K562 (cell line): ENCODE measurements at regions not wholly inside any gene's neighbourhood (a gene's known extent, or its start where the extent isn't known, plus 50 kb on each side); places are given as distances from the start of the nearest gene placed in this dataset.

ENCODE experiments used
- ATAC-seq: fragments of 200-7000 bp; cut with Tn5 transposase; 3 replicates; pipeline ENCODE4 v1.9.1; 2020; ENCODE audit warnings: moderate library complexity
- BruUV-seq: library from RNA; stranded (reverse); fragments of 400-500 nt; replicated peaks from 2 replicates; lab custom pipeline; 2021; lab: Mats Ljungman, UMichigan
- CTCF ChIA-PET: fragments of 300-600 bp; formaldehyde crosslinking; extraction: SDS; loops from one replicate; lab custom pipeline; 2021; ENCODE audit warnings: low intra/inter-chr PET ratio; lab: Yijun Ruan, JAX
- POLR2A ChIA-PET: fragments of 300-600, 350-650 bp; sonication (Branson Sonifier 250); formaldehyde crosslinking; extraction: SDS; loops from one replicate; lab custom pipeline; 2021; ENCODE audit warnings: antibody characterized with exemption, inconsistent platforms; lab: Yijun Ruan, JAX
- DNase-seq, 4 experiments: peaks; one replicate each; pipeline versions ENCODE4 v3.0.0 to v3.0.0-alpha.2; 2011 to 2018; ENCODE audit warnings: low spot score in 3 of 4, mixed read lengths in 3 of 4; ENCODE audit errors: extremely low read depth in 1 of 4
- FAIRE-seq: peaks from 2 replicates; lab custom pipeline; 2011; peaks lifted over from hg19 to GRCh38; lab: Jason Lieb, UNC
- H2AFZ ChIP-seq: 2 replicates; pipeline ENCODE4 v1.6.0; 2011; ENCODE audit warnings: low read depth, low read length, control low read depth, inconsistent platforms
- H3K27ac ChIP-seq: fragments of 200-600 bp; 3 replicates; pipeline ENCODE4 v1.8.0; 2011; ENCODE audit warnings: low read depth, mild to moderate bottlenecking, control low read depth, inconsistent platforms, low read length, moderate library complexity, mixed read lengths; ENCODE audit errors: extremely low read depth
- H3K27me3 ChIP-seq, 2 experiments: fragments of 300-600 bp in 1 of 2; 2 replicates in 1 of 2; 3 replicates in 1 of 2; pipeline versions ENCODE4 v1.6.0 to v1.8.0; 2011; ENCODE audit warnings: inconsistent platforms in 2 of 2, low read length in 2 of 2, mild to moderate bottlenecking in 1 of 2, mixed read lengths in 1 of 2, moderate library complexity in 1 of 2; ENCODE audit not compliant: control insufficient read depth in 2 of 2, insufficient read depth in 2 of 2
- H3K36me3 ChIP-seq: fragments of 300-600 bp; 3 replicates; pipeline ENCODE4 v1.8.0; 2011; ENCODE audit warnings: mild to moderate bottlenecking, low read length, inconsistent platforms; ENCODE audit not compliant: control insufficient read depth, insufficient read depth
- H3K4me1 ChIP-seq, 2 experiments: fragments of 200-600 bp in 1 of 2; replicated peaks in 1 of 2; 2 replicates in 1 of 2; 3 replicates in 1 of 2; pipeline versions ENCODE4 v1.5.1 to v1.8.0; 2011; ENCODE audit warnings: inconsistent platforms in 2 of 2, low read length in 2 of 2, mild to moderate bottlenecking in 1 of 2, mixed read lengths in 1 of 2, moderate library complexity in 1 of 2; ENCODE audit not compliant: control insufficient read depth in 2 of 2, insufficient read depth in 2 of 2
- H3K4me2 ChIP-seq: 2 replicates; pipeline ENCODE4 v1.6.1; 2011; ENCODE audit warnings: low read length, control low read depth, inconsistent platforms, mixed read lengths; ENCODE audit not compliant: insufficient read depth
- H3K4me3 ChIP-seq: fragments of 200-600 bp; sonication (generic), shearing (Covaris generic); 2 replicates; pipeline ENCODE4 v1.5.1; 2016; ENCODE audit warnings: control low read depth, inconsistent platforms
- H3K79me2 ChIP-seq: fragments of 200-600 bp; 3 replicates; pipeline ENCODE4 v1.8.0; 2011; ENCODE audit warnings: low read length, inconsistent platforms; ENCODE audit not compliant: control insufficient read depth, insufficient read depth
- H3K9ac ChIP-seq, 2 experiments: 2 replicates each; pipeline versions ENCODE4 v1.6.0 to v1.6.1; 2011; ENCODE audit warnings: low read depth in 2 of 2, low read length in 2 of 2, control low read depth in 1 of 2, inconsistent platforms in 1 of 2, mild to moderate bottlenecking in 1 of 2, mixed read lengths in 1 of 2; ENCODE audit not compliant: insufficient read depth in 1 of 2
- H3K9me1 ChIP-seq: one replicate; pipeline ENCODE4 v1.6.0; 2011; ENCODE audit warnings: inconsistent platforms, mild to moderate bottlenecking, low read length, moderate library complexity; ENCODE audit not compliant: control insufficient read depth, insufficient read depth
- H3K9me3 ChIP-seq: replicated peaks from 2 replicates; pipeline ENCODE4 v1.5.1; 2011; ENCODE audit warnings: low read depth, low read length, inconsistent platforms; ENCODE audit not compliant: control insufficient read depth, insufficient read depth
- H4K20me1 ChIP-seq: replicated peaks from 2 replicates; pipeline ENCODE4 v1.6.1; 2011; ENCODE audit warnings: low read length, inconsistent platforms, mixed read lengths; ENCODE audit not compliant: control insufficient read depth, insufficient read depth
- MCM3 ChIP-seq: fragments of 450-650 bp; IDR thresholded peaks from 2 replicates; pipeline ENCODE4 v1.6.1; 2016
- PHTF2 ChIP-seq: fragments of 250-450 bp; sonication (Bioruptor Pico); IDR thresholded peaks from 2 replicates; pipeline ENCODE4 v1.5.0; 2021; ENCODE audit warnings: mild to moderate bottlenecking
- RBM15 ChIP-seq: fragments of 200-400 bp; formaldehyde crosslinking; IDR thresholded peaks from 2 replicates; pipeline ENCODE4 v1.6.1; 2018; ENCODE audit warnings: mild to moderate bottlenecking, low read length, moderate library complexity; ENCODE audit not compliant: insufficient read depth
- U2AF1 ChIP-seq: fragments of 200-400 bp; formaldehyde crosslinking; optimal IDR thresholded peaks from 2 replicates; pipeline ENCODE3; 2017; ENCODE audit warnings: mild to moderate bottlenecking, low read depth, low read length, moderate library complexity
- ZBTB1 ChIP-seq: sonication (generic); formaldehyde crosslinking; IDR thresholded peaks from 2 replicates; pipeline ENCODE4 v1.8.1; 2023; ENCODE audit warnings: missing genetic modification reagents, low read depth, mild to moderate bottlenecking, borderline replicate concordance
- ZNF717 ChIP-seq: fragments of 250-450 bp; sonication (Bioruptor Pico); IDR thresholded peaks from 2 replicates; pipeline ENCODE4 v1.5.0; 2021
- WGBS: fragments of 100-300 bp; shearing (Covaris generic); methylation state at CpG from one replicate; pipeline ENCODE4 v1.1.6; 2016; ENCODE audit warnings: low coverage, mixed read lengths; ENCODE audit not compliant: insufficient coverage; ENCODE audit errors: missing lambda C conversion rate; 5-methylcytosine and 5-hydroxymethylcytosine counted together
- in situ Hi-C: fragments of 300-500 bp; cut with MboI; formaldehyde crosslinking; loops from 4 replicates; pipeline ENCODE4 v1.15.0; 2018; ENCODE audit warnings: inconsistent platforms, mixed read lengths
- intact Hi-C: fragments of 100-400 bp; cut with micrococcal nuclease; formaldehyde crosslinking; loops from 2 replicates; pipeline ENCODE4 v1.14.2; 2022

GRCh38 chr2:195472501-195473234 is 184.4 kb upstream of the SLC39A10 start:
- Histone ChIP-seq H3K4me2 (no peak overlapping the region), H3K9ac (no peak overlapping the region), H3K4me3 (no peak overlapping the region), H3K27me3 (no peaks in the 10 kb centered on the region), H2AFZ (peak overlapping the region; percentile 92), H3K36me3 (no peaks in the 10 kb centered on the region), H3K27ac (peak overlapping the region; percentile 59; the same call in 2 of the 3 replicates), H3K79me2 (no peaks in the 10 kb centered on the region), H4K20me1 (no peaks in the 10 kb centered on the region), H3K4me1 (peaks cover 5 to 28% of the 10 kb centered on the region in 2 experiments), H3K9me1 (no peaks in the 10 kb centered on the region), H3K9me3 (no peaks in the 10 kb centered on the region)
- ATAC-seq (no peak), DNase-seq (no peak), FAIRE-seq (no peak)
- POLR2A ChIA-PET: no interaction called here
- no peak for TF ChIP-seq U2AF1
- no peak for TF ChIP-seq ZBTB1 (CRISPR knock-in tag)
- no peak for TF ChIP-seq PHTF2 (CRISPR knock-in tag)
- TF ChIP-seq RBM15: no peak
- no peak for TF ChIP-seq MCM3
- no peak for TF ChIP-seq ZNF717 (CRISPR knock-in tag)
- in situ Hi-C loops (no loop called here), intact Hi-C loops (no loop called here)
- no TSS peak for BruUV-seq
- WGBS: 69% methylated on average over 3 of the region's 3 CpGs
- CTCF ChIA-PET: no interaction called here
